ENCODE measurements at regions not wholly inside any gene's neighbourhood (a gene's known extent, or its start where the extent isn't known, plus 50 kb on each side); places are given as distances from the start of the nearest gene placed in this dataset.

GRCh38 chr4:66568001-66568400, 897.7 kb upstream of the EPHA5 start:
- no peak for TF ChIP-seq CTCF (IDR thresholded peaks at IDR 0.05)
- TF ChIP-seq POLR2A (IDR thresholded peaks at IDR 0.05) = no peak
- TF ChIP-seq EP300 (IDR thresholded peaks at IDR 0.05; ENCODE audit: low read depth) = no peak
